HG02970 (cell line): ENCODE measurements at regions not wholly inside any gene's neighbourhood (a gene's known extent, or its start where the extent isn't known, plus 50 kb on each side); places are given as distances from the start of the nearest gene placed in this dataset.

Experiments used
- ATAC-seq: cut with Tn5 transposase; IDR thresholded peaks from one replicate; pipeline ENCODE4 v1.9.1; 2021; ENCODE audit warnings: mild to moderate bottlenecking, moderate library complexity, moderate number of reproducible peaks; ENCODE audit not compliant: unreplicated experiment, low FRiP score

- ATAC-seq: no peak
These were observed 250.3 kb downstream of the DMAC1 start for GRCh38 chr9:7549249-7549648.

GRCh38 chr9:7546261-7546660, 253.3 kb downstream of the DMAC1 start:
- ATAC-seq: no peak

- no peak for ATAC-seq
These were observed 254.0 kb downstream of the DMAC1 start for GRCh38 chr9:7545371-7546165.

GRCh38 chr9:7542693-7543092, 256.9 kb downstream of the DMAC1 start:
- ATAC-seq: no peak

- ATAC-seq: no peak
These were observed 257.5 kb downstream of the DMAC1 start for GRCh38 chr9:7542126-7542525.

GRCh38 chr9:7536310-7536939, 263.2 kb downstream of the DMAC1 start:
- no peak for ATAC-seq

GRCh38 chr9:7534211-7534935, 265.2 kb downstream of the DMAC1 start:
- ATAC-seq: no peak

GRCh38 chr9:7533376-7534090, 266.0 kb downstream of the DMAC1 start:
- ATAC-seq: no peak

- ATAC-seq: no peak
These were observed 276.0 kb downstream of the DMAC1 start for GRCh38 chr9:7523426-7524043.

GRCh38 chr9:7520396-7520795, 279.2 kb downstream of the DMAC1 start:
- ATAC-seq: no peak

- no peak for ATAC-seq
These were observed 283.2 kb downstream of the DMAC1 start for GRCh38 chr9:7516376-7516775.

- no peak for ATAC-seq
These were observed 289.4 kb downstream of the DMAC1 start for GRCh38 chr9:7510199-7510598.

GRCh38 chr9:7509576-7510145, 289.9 kb downstream of the DMAC1 start:
- ATAC-seq: no peak

- ATAC-seq: no peak
These were observed 291.1 kb downstream of the DMAC1 start for GRCh38 chr9:7508516-7508915.

- no peak for ATAC-seq
These were observed 291.9 kb downstream of the DMAC1 start for GRCh38 chr9:7507566-7508270.

GRCh38 chr9:7507026-7507425, 292.6 kb downstream of the DMAC1 start:
- ATAC-seq: no peak

- no peak for ATAC-seq
These were observed 299.1 kb downstream of the DMAC1 start for GRCh38 chr9:7500521-7500920.

GRCh38 chr9:7491641-7492040, 307.9 kb downstream of the DMAC1 start:
- ATAC-seq: no peak

GRCh38 chr9:7490317-7491108, 309.1 kb downstream of the DMAC1 start:
- no peak for ATAC-seq
